K562 (cell line): ENCODE measurements at regions not wholly inside any gene's neighbourhood (a gene's known extent, or its start where the extent isn't known, plus 50 kb on each side); places are given as distances from the start of the nearest gene placed in this dataset.

Experiments
- ATAC-seq: fragments of 200-7000 bp; cut with Tn5 transposase; 3 replicates; pipeline ENCODE4 v1.9.1; 2020; ENCODE audit warnings: moderate library complexity
- BruUV-seq: library from RNA; stranded (reverse); fragments of 400-500 nt; replicated peaks from 2 replicates; lab custom pipeline; 2021; lab: Mats Ljungman, UMichigan
- CTCF ChIA-PET: fragments of 300-600 bp; formaldehyde crosslinking; extraction: SDS; loops from one replicate; lab custom pipeline; 2021; ENCODE audit warnings: low intra/inter-chr PET ratio; lab: Yijun Ruan, JAX
- POLR2A ChIA-PET: fragments of 300-600, 350-650 bp; sonication (Branson Sonifier 250); formaldehyde crosslinking; extraction: SDS; loops from one replicate; lab custom pipeline; 2021; ENCODE audit warnings: antibody characterized with exemption, inconsistent platforms; lab: Yijun Ruan, JAX
- DNase-seq, 4 experiments: peaks; one replicate each; pipeline versions ENCODE4 v3.0.0 to v3.0.0-alpha.2; 2011 to 2018; ENCODE audit warnings: low spot score in 3 of 4, mixed read lengths in 3 of 4; ENCODE audit errors: extremely low read depth in 1 of 4
- FAIRE-seq: peaks from 2 replicates; lab custom pipeline; 2011; peaks lifted over from hg19 to GRCh38; lab: Jason Lieb, UNC
- H2AFZ ChIP-seq: 2 replicates; pipeline ENCODE4 v1.6.0; 2011; ENCODE audit warnings: low read depth, low read length, control low read depth, inconsistent platforms
- H3K27ac ChIP-seq: fragments of 200-600 bp; 3 replicates; pipeline ENCODE4 v1.8.0; 2011; ENCODE audit warnings: low read depth, mild to moderate bottlenecking, control low read depth, inconsistent platforms, low read length, moderate library complexity, mixed read lengths; ENCODE audit errors: extremely low read depth
- H3K27me3 ChIP-seq, 2 experiments: fragments of 300-600 bp in 1 of 2; 2 replicates in 1 of 2; 3 replicates in 1 of 2; pipeline versions ENCODE4 v1.6.0 to v1.8.0; 2011; ENCODE audit warnings: inconsistent platforms in 2 of 2, low read length in 2 of 2, mild to moderate bottlenecking in 1 of 2, mixed read lengths in 1 of 2, moderate library complexity in 1 of 2; ENCODE audit not compliant: control insufficient read depth in 2 of 2, insufficient read depth in 2 of 2
- H3K36me3 ChIP-seq: fragments of 300-600 bp; 3 replicates; pipeline ENCODE4 v1.8.0; 2011; ENCODE audit warnings: mild to moderate bottlenecking, low read length, inconsistent platforms; ENCODE audit not compliant: control insufficient read depth, insufficient read depth
- H3K4me1 ChIP-seq, 2 experiments: fragments of 200-600 bp in 1 of 2; replicated peaks in 1 of 2; 2 replicates in 1 of 2; 3 replicates in 1 of 2; pipeline versions ENCODE4 v1.5.1 to v1.8.0; 2011; ENCODE audit warnings: inconsistent platforms in 2 of 2, low read length in 2 of 2, mild to moderate bottlenecking in 1 of 2, mixed read lengths in 1 of 2, moderate library complexity in 1 of 2; ENCODE audit not compliant: control insufficient read depth in 2 of 2, insufficient read depth in 2 of 2
- H3K4me2 ChIP-seq: 2 replicates; pipeline ENCODE4 v1.6.1; 2011; ENCODE audit warnings: low read length, control low read depth, inconsistent platforms, mixed read lengths; ENCODE audit not compliant: insufficient read depth
- H3K4me3 ChIP-seq: fragments of 200-600 bp; sonication (generic), shearing (Covaris generic); 2 replicates; pipeline ENCODE4 v1.5.1; 2016; ENCODE audit warnings: control low read depth, inconsistent platforms
- H3K79me2 ChIP-seq: fragments of 200-600 bp; 3 replicates; pipeline ENCODE4 v1.8.0; 2011; ENCODE audit warnings: low read length, inconsistent platforms; ENCODE audit not compliant: control insufficient read depth, insufficient read depth
- H3K9ac ChIP-seq, 2 experiments: 2 replicates each; pipeline versions ENCODE4 v1.6.0 to v1.6.1; 2011; ENCODE audit warnings: low read depth in 2 of 2, low read length in 2 of 2, control low read depth in 1 of 2, inconsistent platforms in 1 of 2, mild to moderate bottlenecking in 1 of 2, mixed read lengths in 1 of 2; ENCODE audit not compliant: insufficient read depth in 1 of 2
- H3K9me1 ChIP-seq: one replicate; pipeline ENCODE4 v1.6.0; 2011; ENCODE audit warnings: inconsistent platforms, mild to moderate bottlenecking, low read length, moderate library complexity; ENCODE audit not compliant: control insufficient read depth, insufficient read depth
- H3K9me3 ChIP-seq: replicated peaks from 2 replicates; pipeline ENCODE4 v1.5.1; 2011; ENCODE audit warnings: low read depth, low read length, inconsistent platforms; ENCODE audit not compliant: control insufficient read depth, insufficient read depth
- H4K20me1 ChIP-seq: replicated peaks from 2 replicates; pipeline ENCODE4 v1.6.1; 2011; ENCODE audit warnings: low read length, inconsistent platforms, mixed read lengths; ENCODE audit not compliant: control insufficient read depth, insufficient read depth
- HDGF ChIP-seq: fragments of 450-650 bp; IDR thresholded peaks from 2 replicates; pipeline ENCODE4 v1.6.1; 2016
- MTA1 ChIP-seq: fragments of 450-650 bp; IDR thresholded peaks from 2 replicates; pipeline ENCODE4 v1.6.1; 2017; ENCODE audit warnings: borderline replicate concordance
- PHB ChIP-seq: fragments of 250-450 bp; sonication (Bioruptor Pico); IDR thresholded peaks from 2 replicates; pipeline ENCODE4 v1.5.0; 2021
- RREB1 ChIP-seq: fragments of 250-450 bp; sonication (Bioruptor Pico); IDR thresholded peaks from 2 replicates; pipeline ENCODE4 v1.4.0; 2020
- SP2 ChIP-seq: IDR thresholded peaks from 2 replicates; pipeline ENCODE4 v1.6.1; 2011; ENCODE audit warnings: mild to moderate bottlenecking, low read depth, low read length, moderate library complexity; ENCODE audit not compliant: poor library complexity, severe bottlenecking; ENCODE audit errors: extremely low read depth
- TFE3 ChIP-seq: fragments of 450-650 bp; formaldehyde crosslinking; IDR thresholded peaks from 2 replicates; pipeline ENCODE4 v1.4.0; 2020; ENCODE audit warnings: mild to moderate bottlenecking, mixed read lengths
- TSHZ1 ChIP-seq: fragments of 250-450 bp; sonication (Bioruptor Pico); IDR thresholded peaks from 2 replicates; pipeline ENCODE4 v1.4.0; 2020; ENCODE audit warnings: mild to moderate bottlenecking, moderate library complexity
- ZFP36 ChIP-seq: fragments of 150-350 bp; IDR thresholded peaks from 2 replicates; pipeline ENCODE4 v1.6.1; 2018; ENCODE audit warnings: low read length, low read depth; ENCODE audit not compliant: partially characterized antibody
- ZNF175 ChIP-seq: fragments of 200-800 bp; sonication (Bioruptor generic); IDR thresholded peaks from 2 replicates; pipeline ENCODE4 v1.6.1; 2016; ENCODE audit warnings: low read depth, mild to moderate bottlenecking, missing genetic modification characterization, missing compliant biosample characterization
- ZNF232 ChIP-seq: sonication (generic); formaldehyde crosslinking; IDR thresholded peaks from 2 replicates; pipeline ENCODE4 v1.8.0; 2022; ENCODE audit warnings: mild to moderate bottlenecking, missing genetic modification reagents
- ZNF79 ChIP-seq: fragments of 250-450 bp; sonication (Bioruptor Pico); IDR thresholded peaks from 2 replicates; pipeline ENCODE4 v1.4.0; 2020; ENCODE audit warnings: low read depth, mild to moderate bottlenecking, moderate library complexity
- WGBS: fragments of 100-300 bp; shearing (Covaris generic); methylation state at CpG from one replicate; pipeline ENCODE4 v1.1.6; 2016; ENCODE audit warnings: low coverage, mixed read lengths; ENCODE audit not compliant: insufficient coverage; ENCODE audit errors: missing lambda C conversion rate; 5-methylcytosine and 5-hydroxymethylcytosine counted together
- in situ Hi-C: fragments of 300-500 bp; cut with MboI; formaldehyde crosslinking; loops from 4 replicates; pipeline ENCODE4 v1.15.0; 2018; ENCODE audit warnings: inconsistent platforms, mixed read lengths
- intact Hi-C: fragments of 100-400 bp; cut with micrococcal nuclease; formaldehyde crosslinking; loops from 2 replicates; pipeline ENCODE4 v1.14.2; 2022

- TF ChIP-seq HDGF = no peak
- no peak for TF ChIP-seq MTA1
- no peak for TF ChIP-seq ZFP36
- no peak for TF ChIP-seq TFE3
- no peak for TF ChIP-seq ZNF79 (CRISPR knock-in tag)
These were observed 479.5 kb downstream of the EPHA5 start (continued) for GRCh38 chr4:65190780-65191179.

GRCh38 chr4:65175585-65175984, 494.7 kb downstream of the EPHA5 start:
- in situ Hi-C loops = no loop called here
- TF ChIP-seq SP2 (no peak), PHB (CRISPR knock-in tag) (no peak), MTA1 (no peak), ZNF232 (CRISPR knock-in tag) (no peak), TSHZ1 (CRISPR knock-in tag) (no peak), ZNF175 (CRISPR knock-in tag) (no peak), RREB1 (CRISPR knock-in tag) (no peak)

More at GRCh38 chr4:65175585-65175984, 494.7 kb downstream of the EPHA5 start:
- Histone ChIP-seq H3K4me2 (no peak overlapping the region), H3K4me1 (no peaks in the 10 kb centered on the region), H3K4me3 (no peak overlapping the region), H3K9ac (no peak overlapping the region), H4K20me1 (no peaks in the 10 kb centered on the region), H3K36me3 (no peaks in the 10 kb centered on the region), H3K27ac (no peak overlapping the region), H3K79me2 (no peaks in the 10 kb centered on the region), H3K9me1 (no peaks in the 10 kb centered on the region), H2AFZ (no peak overlapping the region), H3K9me3 (no peaks in the 10 kb centered on the region), H3K27me3 (no peaks in the 10 kb centered on the region)
- intact Hi-C loops = no loop called here
- no TSS peak for BruUV-seq
- FAIRE-seq (no peak), ATAC-seq (no peak), DNase-seq (no peak)
- POLR2A ChIA-PET = interaction anchor here (0.6 kb wide), 1 partner anchor 158 kb away, joined by 3 read pairs; no protein-coding TSS in a partner anchor
- CTCF ChIA-PET = no interaction called here
- WGBS = 0% methylated on average over 5 of the region's 5 CpGs
